Mesendoderm (in vitro differentiated cells): ENCODE measurements at regions not wholly inside any gene's neighbourhood (a gene's known extent, or its start where the extent isn't known, plus 50 kb on each side); places are given as distances from the start of the nearest gene placed in this dataset.
"Not testable (repeated sequence)": the region's sequence is repeated elsewhere in the genome, so short reads cannot be mapped to it uniquely, and the experiment has no call there.

ENCODE experiments used
- DNase-seq: peaks from one replicate; pipeline ENCODE4 v3.0.0; 2013
- H2AK5ac ChIP-seq: 2 replicates; pipeline ENCODE4 v1.6.1; 2013; ENCODE audit warnings: low read length, inconsistent platforms
- H2BK120ac ChIP-seq: 2 replicates; pipeline ENCODE4 v1.6.1; 2013; ENCODE audit warnings: low read depth, mild to moderate bottlenecking, low read length, moderate library complexity, mixed read lengths
- H2BK15ac ChIP-seq: replicated peaks from 2 replicates; pipeline ENCODE4 v1.6.1; 2013; ENCODE audit warnings: low read depth, mild to moderate bottlenecking, moderate library complexity
- H2BK5ac ChIP-seq: 2 replicates; pipeline ENCODE4 v1.6.1; 2013; ENCODE audit warnings: low read length, inconsistent platforms
- H3K18ac ChIP-seq: 2 replicates; pipeline ENCODE4 v1.6.1; 2013; ENCODE audit warnings: mild to moderate bottlenecking, low read length, mixed read lengths
- H3K23ac ChIP-seq: one replicate; pipeline ENCODE4 v1.6.1; 2013; ENCODE audit warnings: low read length
- H3K27ac ChIP-seq: 2 replicates; pipeline ENCODE4 v1.5.1; 2013; ENCODE audit warnings: low read depth, mild to moderate bottlenecking, inconsistent platforms, low read length, moderate library complexity
- H3K27me3 ChIP-seq: 2 replicates; pipeline ENCODE4 v1.6.1; 2013; ENCODE audit warnings: low read length, control low read depth, mild to moderate bottlenecking, inconsistent platforms; ENCODE audit not compliant: insufficient read depth, poor library complexity
- H3K36me3 ChIP-seq: 2 replicates; pipeline ENCODE4 v1.6.1; 2013; ENCODE audit warnings: low read length, inconsistent platforms; ENCODE audit not compliant: control insufficient read depth, insufficient read depth
- H3K4ac ChIP-seq: one replicate; pipeline ENCODE4 v1.6.1; 2013; ENCODE audit warnings: low read depth, mild to moderate bottlenecking, low read length, moderate library complexity
- H3K4me1 ChIP-seq: 2 replicates; pipeline ENCODE4 v1.6.1; 2013; ENCODE audit warnings: low read depth, low read length, inconsistent platforms; ENCODE audit not compliant: control insufficient read depth
- H3K4me2 ChIP-seq: 2 replicates; pipeline ENCODE4 v1.6.1; 2013; ENCODE audit warnings: low read length
- H3K4me3 ChIP-seq: 2 replicates; pipeline ENCODE4 v1.5.1; 2013; ENCODE audit warnings: mild to moderate bottlenecking, low read length
- H3K56ac ChIP-seq: one replicate; pipeline ENCODE4 v1.6.1; 2013; ENCODE audit warnings: low read length
- H3K79me1 ChIP-seq: 2 replicates; pipeline ENCODE4 v1.6.1; 2013; ENCODE audit warnings: low read length, inconsistent platforms
- H3K79me2 ChIP-seq: 2 replicates; pipeline ENCODE4 v1.6.1; 2013; ENCODE audit warnings: mild to moderate bottlenecking, low read length; ENCODE audit not compliant: control insufficient read depth, insufficient read depth
- H3K9ac ChIP-seq: 2 replicates; pipeline ENCODE4 v1.6.1; 2013; ENCODE audit warnings: low read length, inconsistent platforms
- H4K5ac ChIP-seq: one replicate; pipeline ENCODE4 v1.6.1; 2013; ENCODE audit warnings: low read length
- H4K8ac ChIP-seq: one replicate; pipeline ENCODE4 v1.6.1; 2013; ENCODE audit warnings: low read depth, mild to moderate bottlenecking, control low read depth, low read length, moderate library complexity
- WGBS: extraction: QIAGEN DNeasy Blood & Tissue Kit; methylation state at CpG from one replicate; pipeline ENCODE4 v1.1.7; 2013; ENCODE audit warnings: low lambda C conversion rate, missing lambda C conversion rate; ENCODE audit not compliant: insufficient coverage; ENCODE audit errors: extremely low coverage; 5-methylcytosine and 5-hydroxymethylcytosine counted together

- DNase-seq = no peak
- Histone ChIP-seq H2AK5ac (no peak overlapping the region), H2BK120ac (no peak overlapping the region), H2BK15ac (no peak overlapping the region), H3K27ac (no peak overlapping the region), H3K9ac (no peak overlapping the region), H3K36me3 (no peaks in the 10 kb centered on the region), H4K5ac (no peak overlapping the region), H3K18ac (no peak overlapping the region), H3K79me1 (no peaks in the 10 kb centered on the region), H3K23ac (no peak overlapping the region), H2BK5ac (no peak overlapping the region), H3K4me1 (no peaks in the 10 kb centered on the region), H3K27me3 (no peaks in the 10 kb centered on the region), H3K4me3 (no peak overlapping the region), H3K4ac (no peak overlapping the region), H4K8ac (no peak overlapping the region), H3K56ac (no peak overlapping the region), H3K4me2 (no peak overlapping the region), H3K79me2 (no peaks in the 10 kb centered on the region)
- no CpG with 5 or more reads among the region's 20 CpGs for WGBS
These were observed 1932.2 kb upstream of the DEFB115 start for GRCh38 chr20:29325304-29325640.

- H3K4me2 ChIP-seq = not testable (repeated sequence)
These were observed 1931.7 kb upstream of the DEFB115 start for GRCh38 chr20:29325781-29326180.

GRCh38 chr20:29326376-29327070 lies 1930.9 kb upstream of the DEFB115 start:
- Histone ChIP-seq H2BK5ac (no peak overlapping the region), H3K79me1 (no peaks in the 10 kb centered on the region), H2BK15ac (no peak overlapping the region), H3K9ac (no peak overlapping the region), H3K4me2 (no peak overlapping the region), H3K36me3 (no peaks in the 10 kb centered on the region), H3K4me3 (no peak overlapping the region), H2BK120ac (no peak overlapping the region), H4K5ac (no peak overlapping the region), H4K8ac (no peak overlapping the region), H2AK5ac (no peak overlapping the region), H3K27ac (no peak overlapping the region), H3K23ac (no peak overlapping the region), H3K56ac (no peak overlapping the region), H3K4ac (no peak overlapping the region), H3K4me1 (no peaks in the 10 kb centered on the region), H3K79me2 (no peaks in the 10 kb centered on the region), H3K27me3 (no peaks in the 10 kb centered on the region), H3K18ac (no peak overlapping the region)
- DNase-seq = no peak
- no CpG with 5 or more reads among the region's 27 CpGs for WGBS

More at GRCh38 chr20:29325781-29326180, 1931.7 kb upstream of the DEFB115 start:
- not testable (repeated sequence) for H3K18ac ChIP-seq, H3K56ac ChIP-seq, H2BK120ac ChIP-seq, H3K4ac ChIP-seq, H4K5ac ChIP-seq, H3K36me3 ChIP-seq, H4K8ac ChIP-seq, H2BK5ac ChIP-seq, H3K27ac ChIP-seq, H3K4me1 ChIP-seq, H3K79me1 ChIP-seq, H2BK15ac ChIP-seq, H2AK5ac ChIP-seq, H3K9ac ChIP-seq, H3K27me3 ChIP-seq, DNase-seq, H3K79me2 ChIP-seq, H3K23ac ChIP-seq, H3K4me3 ChIP-seq
- no CpG with 5 or more reads among the region's 17 CpGs for WGBS

- H3K4me1 ChIP-seq, H3K23ac ChIP-seq, H3K4me2 ChIP-seq, H2BK120ac ChIP-seq, H3K79me1 ChIP-seq, H3K4me3 ChIP-seq, H2BK5ac ChIP-seq, H2BK15ac ChIP-seq, H4K5ac ChIP-seq, H3K79me2 ChIP-seq, H2AK5ac ChIP-seq, H4K8ac ChIP-seq, H3K4ac ChIP-seq, H3K36me3 ChIP-seq, H3K27ac ChIP-seq, H3K27me3 ChIP-seq, H3K56ac ChIP-seq, H3K18ac ChIP-seq, H3K9ac ChIP-seq: not testable (repeated sequence)
- WGBS = no CpG with 5 or more reads among the region's 33 CpGs
- DNase-seq = peak; percentile 43
These were observed 1929.7 kb upstream of the DEFB115 start for GRCh38 chr20:29327600-29328420.

GRCh38 chr20:29330429-29331115 lies 1926.9 kb upstream of the DEFB115 start:
- not testable (repeated sequence) for H2BK5ac ChIP-seq, H3K4me2 ChIP-seq
- WGBS = no CpG with 5 or more reads among the region's 10 CpGs

More at GRCh38 chr20:29330429-29331115, 1926.9 kb upstream of the DEFB115 start:
- H3K36me3 ChIP-seq, H2BK15ac ChIP-seq, H3K27me3 ChIP-seq, H2AK5ac ChIP-seq, H3K18ac ChIP-seq, H3K23ac ChIP-seq, H3K79me2 ChIP-seq, H4K5ac ChIP-seq, H3K4me1 ChIP-seq, H4K8ac ChIP-seq, H3K9ac ChIP-seq, DNase-seq, H3K56ac ChIP-seq, H3K27ac ChIP-seq, H3K79me1 ChIP-seq, H3K4ac ChIP-seq, H2BK120ac ChIP-seq, H3K4me3 ChIP-seq: not testable (repeated sequence)
